Superior temporal gyrus (tissue), 1 donor: ENCODE measurements at regions not wholly inside any gene's neighbourhood (a gene's known extent, or its start where the extent isn't known, plus 50 kb on each side); places are given as distances from the start of the nearest gene placed in this dataset.
"Not testable (repeated sequence)": the region's sequence is repeated elsewhere in the genome, so short reads cannot be mapped to it uniquely, and the experiment has no call there.

Experiments
- DNase-seq: peaks from one replicate; pipeline ENCODE4 v3.0.0-alpha.2; 2016; ENCODE audit errors: extremely low spot score

- DNase-seq, result no peak
Measured at GRCh38 chr6:105881608-105882007, 204.5 kb upstream of the PRDM1 start.

- DNase-seq, result no peak
Measured at GRCh38 chr6:105880030-105880492, 206.1 kb upstream of the PRDM1 start.

- DNase-seq, result no peak
Measured at GRCh38 chr6:105879146-105879545, 207.0 kb upstream of the PRDM1 start.

- DNase-seq, result no peak
Measured at GRCh38 chr6:105875974-105876640, 210.0 kb upstream of the PRDM1 start.

- no peak for DNase-seq
Measured at GRCh38 chr6:105874835-105875626, 211.1 kb upstream of the PRDM1 start.

GRCh38 chr6:105873799-105874198, 212.3 kb upstream of the PRDM1 start:
- DNase-seq, result no peak

- DNase-seq, result no peak
Measured at GRCh38 chr6:105873211-105873704, 212.9 kb upstream of the PRDM1 start.

GRCh38 chr6:105872249-105872648, 213.9 kb upstream of the PRDM1 start:
- no peak for DNase-seq

- DNase-seq, result no peak
Measured at GRCh38 chr6:105871542-105871941, 214.6 kb upstream of the PRDM1 start.

GRCh38 chr6:105869835-105870440, 216.2 kb upstream of the PRDM1 start:
- DNase-seq, result no peak

GRCh38 chr6:105868823-105869460, 217.2 kb upstream of the PRDM1 start:
- DNase-seq, result no peak

GRCh38 chr6:105867821-105868220, 218.3 kb upstream of the PRDM1 start:
- no peak for DNase-seq

- no peak for DNase-seq
Measured at GRCh38 chr6:105867277-105867676, 218.9 kb upstream of the PRDM1 start.

- DNase-seq, result no peak
Measured at GRCh38 chr6:105862936-105863607, 223.1 kb upstream of the PRDM1 start.

GRCh38 chr6:105860927-105861326, 225.2 kb upstream of the PRDM1 start:
- not testable (repeated sequence) for DNase-seq

GRCh38 chr6:105859457-105859856, 226.7 kb upstream of the PRDM1 start:
- DNase-seq, result no peak

GRCh38 chr6:105858639-105859038, 227.5 kb upstream of the PRDM1 start:
- DNase-seq, result not testable (repeated sequence)

- DNase-seq, result no peak
Measured at GRCh38 chr6:105855433-105855832, 230.7 kb upstream of the PRDM1 start.

GRCh38 chr6:105853979-105854378, 232.2 kb upstream of the PRDM1 start:
- DNase-seq, result not testable (repeated sequence)

- no peak for DNase-seq
Measured at GRCh38 chr6:105851606-105852005, 234.5 kb upstream of the PRDM1 start.

GRCh38 chr6:105851113-105851580, 235.0 kb upstream of the PRDM1 start:
- DNase-seq, result no peak
